HG03159 (cell line): ENCODE measurements at regions not wholly inside any gene's neighbourhood (a gene's known extent, or its start where the extent isn't known, plus 50 kb on each side); places are given as distances from the start of the nearest gene placed in this dataset.

Experiments
- ATAC-seq: cut with Tn5 transposase; IDR thresholded peaks from one replicate; pipeline ENCODE4 v1.9.1; 2021; ENCODE audit warnings: mild to moderate bottlenecking, moderate library complexity; ENCODE audit not compliant: unreplicated experiment

DNA sequence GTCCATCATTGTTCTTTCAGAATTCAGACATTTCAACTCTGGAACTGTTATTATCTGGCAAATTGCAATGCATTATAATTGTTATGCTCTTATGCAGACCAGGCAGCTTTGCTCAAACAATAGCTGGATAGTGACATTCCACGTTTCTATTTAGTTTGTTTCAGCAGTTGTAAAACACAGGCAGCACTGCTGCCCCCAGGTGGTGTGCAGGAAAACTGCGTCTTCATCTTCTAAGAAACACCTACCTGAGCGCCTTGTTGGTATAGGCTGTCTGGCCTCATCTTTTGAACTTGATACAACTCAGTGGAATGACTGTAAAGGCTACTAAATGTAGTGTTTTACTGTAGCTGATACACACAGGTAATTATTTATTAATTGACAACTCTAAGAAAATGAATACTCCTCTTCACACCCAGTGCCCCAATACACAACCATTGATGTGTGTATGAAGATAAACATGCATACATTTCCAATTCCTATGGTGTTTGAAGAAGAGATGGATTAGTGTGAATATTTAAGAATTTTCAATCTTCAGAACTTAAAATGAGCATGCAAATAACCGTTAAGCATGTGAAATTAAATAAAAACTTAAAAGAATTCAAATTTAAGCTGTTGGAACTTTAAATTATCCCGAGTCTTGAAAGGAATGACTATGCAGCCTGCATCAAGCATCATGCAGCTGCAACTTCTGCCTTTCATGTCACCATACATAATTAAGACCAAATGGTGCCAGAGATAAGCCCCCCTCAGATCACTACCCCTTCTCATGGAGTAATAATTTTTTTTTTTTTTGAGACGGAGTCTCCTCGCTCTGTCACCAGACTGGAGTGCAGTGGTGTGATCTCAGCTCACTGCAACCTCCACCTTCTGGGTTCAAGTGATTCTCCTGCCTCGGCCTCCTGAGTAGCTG is 85.6 kb downstream of the CD8B2 start:
- no peak for ATAC-seq

DNA sequence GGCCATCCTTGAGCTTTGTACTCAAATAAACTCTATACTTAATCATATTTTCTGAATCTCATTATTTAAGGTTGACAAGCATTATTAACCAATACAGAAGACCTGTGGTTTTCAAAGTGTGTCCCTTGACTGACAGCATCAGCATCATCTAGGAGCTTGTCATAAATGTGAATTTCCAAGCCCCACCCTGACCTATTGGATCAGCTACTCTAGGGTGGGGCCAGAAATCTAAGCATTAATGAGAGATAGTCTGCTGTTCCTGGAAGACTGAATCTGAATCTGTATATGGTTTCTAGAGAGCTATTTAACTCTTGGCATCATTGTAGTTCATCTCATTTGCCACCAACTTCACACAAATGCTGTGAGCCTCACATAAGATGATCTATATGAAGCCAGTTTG is 86.6 kb downstream of the CD8B2 start:
- no peak for ATAC-seq

DNA sequence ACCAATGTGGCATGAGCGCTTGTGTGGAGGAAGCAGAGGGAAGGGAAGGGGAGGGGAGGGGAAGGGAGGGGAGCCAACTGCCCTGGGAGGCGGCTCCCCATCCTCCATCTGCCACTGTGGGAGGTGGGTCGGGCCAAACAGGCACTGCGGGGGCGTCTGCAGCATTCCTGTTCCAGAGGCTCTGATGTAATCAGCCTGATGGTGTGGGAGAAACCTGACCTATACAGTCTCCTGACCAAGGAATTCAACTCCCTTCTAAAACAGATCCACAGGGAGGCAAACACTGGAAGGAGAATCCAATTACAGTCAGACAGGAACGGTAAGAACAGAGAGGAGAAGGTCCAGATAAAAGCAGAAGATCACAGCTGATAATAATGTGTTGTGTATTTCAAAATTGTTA is 88.8 kb downstream of the CD8B2 start:
- ATAC-seq: no peak

DNA sequence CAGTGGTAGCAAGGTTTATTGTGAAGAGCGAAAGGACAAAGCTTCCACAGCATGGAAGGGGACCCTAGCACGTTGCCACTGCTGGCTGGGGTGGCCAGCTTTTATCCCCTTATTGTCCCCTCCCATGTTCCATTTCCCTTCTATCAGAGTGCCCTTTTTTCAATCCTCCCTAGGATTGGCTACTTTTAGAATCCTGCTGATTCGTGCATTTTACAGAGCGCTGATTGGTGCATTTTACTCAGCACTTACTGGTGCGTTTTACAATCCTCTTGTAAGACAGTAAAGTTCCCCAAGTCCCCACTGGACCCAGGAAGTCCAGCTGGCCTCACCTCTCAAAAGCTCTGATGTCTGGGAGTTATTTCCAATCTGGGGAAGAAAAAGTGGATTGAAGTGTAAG is 90.1 kb downstream of the CD8B2 start:
- no peak for ATAC-seq

DNA sequence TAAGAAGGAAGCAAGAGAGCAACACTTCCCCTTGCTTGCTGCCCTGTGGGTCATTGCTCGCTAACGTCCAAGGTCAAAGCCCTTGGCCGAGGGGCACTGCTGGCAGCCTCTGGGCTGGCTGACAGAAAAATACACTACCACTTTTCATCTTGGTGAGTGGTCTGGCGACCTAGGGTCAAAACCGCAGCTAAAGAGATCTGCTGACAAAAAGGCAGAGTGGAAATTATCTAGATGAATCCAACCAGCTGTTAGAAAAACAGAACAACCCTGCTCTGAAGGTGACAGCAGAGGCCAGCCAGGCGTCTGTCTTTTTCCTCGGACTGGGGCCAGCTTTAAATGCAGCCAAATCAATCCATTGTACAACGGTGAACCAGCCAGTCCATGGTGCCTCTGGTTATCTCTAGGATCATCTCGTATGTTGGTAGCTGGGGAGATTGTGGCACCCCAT is 92.6 kb downstream of the CD8B2 start:
- ATAC-seq: no peak

DNA sequence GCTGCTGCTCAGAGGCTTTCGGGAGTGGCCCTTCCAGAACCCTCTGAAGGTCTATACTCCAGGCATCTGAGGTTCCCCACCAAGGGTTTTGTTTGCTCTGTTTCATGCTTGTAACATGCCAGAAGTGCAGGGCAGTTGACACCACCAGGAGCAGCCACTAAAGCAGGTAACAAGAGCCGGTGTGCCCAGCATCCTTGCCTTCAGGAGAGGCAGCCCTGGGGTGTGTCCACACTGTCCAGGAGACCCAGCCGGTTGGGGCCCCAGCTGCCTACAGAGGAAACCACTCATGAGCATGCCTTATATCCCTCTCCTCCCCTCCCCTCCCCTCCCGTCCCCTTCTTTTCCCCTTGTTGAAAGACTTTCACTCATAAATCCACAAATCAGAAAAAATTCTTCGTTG is 93.1 kb downstream of the CD8B2 start:
- no peak for ATAC-seq

DNA sequence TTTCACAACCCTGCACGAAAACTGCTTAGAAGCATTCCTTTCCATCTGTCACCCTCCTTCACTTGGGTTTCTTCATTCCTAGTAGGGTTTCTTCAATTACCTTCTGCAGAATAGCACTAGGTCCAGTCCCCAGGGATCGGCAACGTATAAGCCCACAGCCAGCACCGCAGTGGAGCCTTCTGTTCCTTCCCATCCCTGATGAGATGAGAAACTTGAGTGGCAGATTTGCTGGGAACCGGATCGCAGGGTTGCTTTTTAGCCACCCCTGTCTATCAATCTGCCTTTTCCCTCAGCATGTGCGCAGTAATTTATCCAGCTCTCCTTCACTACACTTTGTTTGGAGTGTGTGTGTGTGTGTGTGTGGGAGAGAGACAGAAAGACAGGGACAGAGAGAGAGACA is 94.2 kb downstream of the CD8B2 start:
- no peak for ATAC-seq

DNA sequence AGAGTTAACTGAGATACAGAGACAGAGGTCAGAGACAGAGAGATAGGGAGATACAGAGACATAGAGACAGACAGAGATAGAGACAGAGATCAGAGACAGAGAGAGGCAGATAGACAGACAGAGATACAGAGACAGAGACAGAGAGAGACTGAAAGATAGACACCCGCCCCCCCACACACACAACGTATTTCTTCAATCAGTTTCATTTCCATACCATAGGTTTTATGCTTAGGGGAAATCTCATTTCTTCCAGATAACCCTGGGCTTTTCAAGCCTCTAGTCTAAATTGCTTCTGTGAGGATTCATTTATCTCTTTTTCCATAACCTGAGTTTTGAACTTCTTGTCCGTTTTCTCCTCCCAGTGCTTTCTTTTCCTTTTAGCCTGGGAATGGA is 94.6 kb downstream of the CD8B2 start:
- peak; percentile 23 for ATAC-seq

DNA sequence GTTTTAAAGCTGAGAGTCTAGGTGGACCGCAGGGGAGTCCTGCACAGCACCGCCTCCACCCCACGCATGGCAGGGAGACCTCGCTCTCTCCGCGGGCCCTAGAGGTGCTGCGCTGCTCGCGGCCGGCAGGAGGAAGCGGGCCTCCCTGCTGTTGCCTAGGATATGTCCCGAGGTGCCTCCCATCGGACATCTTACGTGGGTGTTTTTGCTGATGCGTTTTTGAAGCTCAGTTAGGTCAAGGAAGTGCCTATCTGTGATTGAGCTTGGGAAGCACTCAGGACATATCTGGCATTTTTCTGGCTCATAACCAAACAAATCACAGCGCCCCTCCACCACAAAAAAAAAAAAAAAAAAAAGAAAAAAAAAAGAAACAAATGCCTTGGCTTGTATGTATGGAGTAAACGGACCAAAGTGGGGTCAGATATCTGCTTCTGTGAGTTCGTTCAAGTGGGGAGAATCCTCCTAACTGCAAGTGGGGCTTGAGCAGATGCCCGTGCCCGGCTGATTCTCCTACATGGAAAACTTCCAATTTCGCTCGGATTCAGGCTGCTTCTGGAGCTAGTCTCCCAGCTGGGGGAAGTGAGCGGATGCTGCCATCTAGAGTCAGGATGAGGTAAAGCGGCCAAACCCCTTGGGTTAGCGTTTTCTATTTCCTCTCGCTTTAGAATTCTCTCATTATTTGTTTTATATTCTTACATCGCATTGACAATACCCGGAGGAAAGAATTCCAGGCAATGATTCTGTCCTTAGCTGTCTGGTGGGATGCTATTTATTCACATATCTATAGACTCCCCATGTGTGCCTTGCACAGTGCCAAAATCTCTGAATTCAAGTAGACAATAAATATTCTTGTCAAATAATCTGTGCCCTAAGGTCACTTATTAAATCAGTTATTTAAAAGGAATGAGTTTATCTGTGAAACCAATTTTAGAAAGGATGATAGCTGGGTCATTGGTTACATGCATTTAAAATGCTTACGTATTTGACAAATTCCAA is 95.3 kb downstream of the CD8B2 start:
- ATAC-seq: peak; percentile 74

DNA sequence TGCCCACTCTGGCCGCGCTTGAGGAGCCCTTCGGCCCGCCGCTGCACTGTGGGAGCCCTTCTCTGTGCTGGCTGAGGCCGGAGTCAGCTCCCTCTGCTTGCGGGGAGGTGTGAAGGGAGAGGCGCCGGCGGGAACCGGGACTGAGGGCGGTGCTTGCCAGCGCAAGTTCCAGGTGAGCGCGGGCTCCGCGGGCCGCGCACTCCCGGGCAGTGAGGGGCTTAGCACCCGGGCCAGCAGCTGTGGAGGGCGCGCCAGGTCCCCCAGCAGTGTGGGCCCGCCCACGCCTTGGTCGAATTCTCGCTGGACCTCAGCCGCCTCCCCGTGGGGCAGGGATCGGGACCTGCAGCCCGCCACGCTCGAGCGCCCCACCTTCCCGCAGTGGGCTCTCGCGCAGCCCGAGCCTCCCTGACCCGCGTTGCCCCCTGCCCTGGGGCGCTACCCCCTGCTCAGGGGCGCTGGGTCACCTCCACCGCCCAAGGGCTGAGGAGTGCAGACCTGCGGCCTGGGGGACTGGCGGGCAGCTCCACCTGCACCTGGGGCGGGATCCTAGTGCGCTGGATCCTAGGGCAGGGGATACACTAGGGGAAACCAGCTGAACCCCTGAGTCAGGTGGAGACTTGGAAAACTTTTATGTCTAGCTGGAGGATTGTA is 97.3 kb downstream of the CD8B2 start:
- ATAC-seq: no peak

DNA sequence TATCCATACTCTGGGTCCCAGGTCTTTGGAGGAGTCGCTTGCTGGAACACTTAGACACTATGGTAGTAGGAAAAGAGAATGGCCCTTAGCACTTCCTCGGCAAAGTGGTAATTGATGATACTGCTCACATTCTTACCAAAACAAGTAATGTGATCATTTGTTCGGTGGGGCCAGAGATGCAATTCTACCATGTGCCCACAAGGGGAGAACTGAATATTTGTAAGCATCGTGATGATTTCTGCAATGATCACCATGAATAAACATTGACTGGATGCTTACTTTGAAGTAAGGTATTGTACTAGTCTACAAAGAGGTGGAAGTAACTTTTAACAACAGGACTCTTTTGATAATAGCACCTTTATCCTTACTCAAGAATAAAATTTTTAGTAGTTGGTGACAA is 109.7 kb downstream of the CD8B2 start:
- peak; percentile 57 for ATAC-seq

DNA sequence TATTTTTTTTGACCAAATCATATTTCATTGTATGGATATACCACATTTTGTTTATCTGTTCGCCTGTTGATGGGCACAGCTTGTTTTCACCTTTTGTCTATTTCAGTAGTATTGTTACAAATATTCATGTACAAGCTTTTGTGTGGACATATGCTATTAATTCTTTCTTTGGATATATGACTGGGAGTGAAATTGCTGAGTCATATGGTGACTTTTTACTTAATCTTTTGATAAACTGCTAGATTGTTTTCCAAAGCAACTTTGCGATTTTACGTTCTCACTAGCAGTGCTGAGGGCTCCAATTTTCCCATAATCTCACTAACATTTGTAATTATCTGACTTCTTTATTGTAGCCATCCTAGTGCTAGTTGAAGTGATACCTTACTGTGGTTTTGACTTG is 112.4 kb downstream of the CD8B2 start:
- ATAC-seq: no peak

DNA sequence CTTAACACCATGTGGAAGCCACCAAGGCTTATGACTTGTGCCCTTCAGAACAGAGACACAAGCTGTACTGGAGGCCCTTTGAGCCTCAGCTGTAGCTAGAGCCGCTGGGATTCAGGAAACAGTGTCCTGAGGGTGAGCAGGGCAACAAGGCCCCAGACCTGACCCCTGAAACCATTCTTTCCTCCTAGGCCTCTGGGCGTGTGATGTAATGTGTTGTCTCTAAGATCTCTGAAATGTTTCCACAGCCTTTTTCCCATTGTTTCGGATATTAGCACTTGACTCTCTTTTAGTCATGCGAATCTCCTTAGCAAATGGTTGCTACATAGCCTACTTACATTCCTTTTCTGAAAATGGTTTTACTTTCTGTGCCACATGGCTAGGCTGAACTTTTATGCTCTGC is 114.9 kb downstream of the CD8B2 start:
- ATAC-seq: no peak

DNA sequence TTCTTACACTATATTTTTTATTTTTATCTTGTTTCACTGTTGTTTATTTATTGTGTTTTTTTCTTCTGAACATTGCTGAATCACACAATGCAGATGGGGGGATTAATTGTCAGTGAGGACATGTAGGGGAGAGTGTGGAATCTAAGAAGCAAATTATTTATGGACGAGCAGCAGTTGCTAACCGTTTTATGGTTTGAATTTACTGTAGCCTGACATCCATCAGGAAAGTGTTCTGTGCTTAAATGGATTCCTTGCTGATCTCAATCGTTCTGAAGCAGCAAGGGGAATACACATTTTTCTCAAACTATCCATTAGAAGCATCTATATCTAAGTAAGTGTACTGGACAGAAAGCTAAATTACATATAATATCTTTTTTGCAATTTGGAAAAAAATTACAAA is 119.5 kb downstream of the CD8B2 start:
- no peak for ATAC-seq

DNA sequence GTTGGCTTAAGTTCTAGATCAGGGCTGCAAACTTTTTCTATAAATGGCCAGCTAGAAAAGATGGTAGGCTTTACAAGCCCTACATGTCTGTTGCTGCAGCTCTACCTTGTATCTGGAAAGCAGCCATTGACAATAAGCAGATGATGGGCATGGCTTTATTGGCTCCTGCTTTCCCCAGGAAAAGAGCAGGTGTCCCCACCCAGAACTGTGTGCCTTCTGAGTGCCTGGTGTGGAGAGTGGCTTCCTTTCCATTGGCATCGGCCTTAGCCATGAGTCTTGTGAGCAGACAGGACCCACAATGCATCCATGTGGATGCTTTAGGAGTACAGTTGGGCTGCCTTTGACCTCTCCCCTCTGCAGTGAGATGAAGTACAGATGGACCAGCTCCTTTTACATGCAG is 120.2 kb downstream of the CD8B2 start:
- ATAC-seq: no peak

DNA sequence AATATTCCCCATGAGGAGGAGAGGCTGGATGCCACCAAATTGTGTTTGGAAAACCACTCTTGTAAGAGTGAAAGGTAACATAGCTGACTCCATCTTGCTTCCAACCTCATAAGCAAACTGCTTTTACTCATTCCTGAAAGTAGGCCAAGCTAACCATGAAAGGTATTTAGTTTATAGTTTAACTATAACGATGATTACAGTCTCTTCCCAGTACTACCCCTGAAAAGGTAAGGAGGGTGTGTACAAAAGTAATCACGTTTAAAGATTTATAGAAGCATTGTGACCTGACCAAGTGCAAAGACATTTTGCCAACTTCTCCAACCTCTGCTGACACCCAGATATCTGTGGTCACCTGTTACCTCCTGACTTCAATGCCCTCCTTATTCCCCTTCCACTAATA is 122.6 kb downstream of the CD8B2 start:
- ATAC-seq: no peak

DNA sequence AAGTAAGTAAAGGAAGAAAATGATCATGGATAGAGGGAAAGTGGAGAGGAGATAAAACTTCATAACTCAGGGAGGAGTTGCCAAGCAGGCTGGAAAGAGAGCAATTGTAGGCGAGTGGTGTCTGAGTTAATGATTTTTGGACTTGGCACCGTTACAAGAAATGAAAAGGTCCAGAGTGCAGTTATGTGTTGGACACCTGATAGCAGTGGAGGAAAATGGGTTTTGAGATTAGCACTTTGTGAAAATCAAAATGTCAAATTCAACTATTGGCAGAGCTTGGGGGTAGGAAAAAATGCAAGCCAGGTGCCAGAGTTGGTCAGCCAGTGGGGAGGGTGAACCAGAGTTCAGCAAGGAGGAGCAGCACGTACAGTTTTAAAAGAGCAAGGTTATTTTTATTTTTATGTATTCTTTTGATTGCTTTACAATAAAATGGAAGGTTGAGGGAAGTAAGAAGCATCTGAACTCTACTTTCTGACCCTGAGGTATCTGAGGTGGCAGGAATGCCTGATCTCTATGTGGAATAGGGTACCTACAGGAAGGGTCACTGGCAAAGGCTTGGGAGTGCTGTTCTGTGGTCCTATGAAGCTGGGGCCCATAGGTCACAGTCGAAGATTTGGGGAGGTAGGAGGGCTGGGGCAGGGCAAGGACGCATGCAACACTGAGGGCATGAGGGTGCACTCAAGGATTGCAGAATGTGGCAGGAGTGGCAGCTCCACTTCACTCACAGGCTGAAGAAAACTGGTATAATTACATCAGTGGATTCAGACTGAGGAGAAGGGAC is 127.5 kb downstream of the CD8B2 start:
- no peak for ATAC-seq

DNA sequence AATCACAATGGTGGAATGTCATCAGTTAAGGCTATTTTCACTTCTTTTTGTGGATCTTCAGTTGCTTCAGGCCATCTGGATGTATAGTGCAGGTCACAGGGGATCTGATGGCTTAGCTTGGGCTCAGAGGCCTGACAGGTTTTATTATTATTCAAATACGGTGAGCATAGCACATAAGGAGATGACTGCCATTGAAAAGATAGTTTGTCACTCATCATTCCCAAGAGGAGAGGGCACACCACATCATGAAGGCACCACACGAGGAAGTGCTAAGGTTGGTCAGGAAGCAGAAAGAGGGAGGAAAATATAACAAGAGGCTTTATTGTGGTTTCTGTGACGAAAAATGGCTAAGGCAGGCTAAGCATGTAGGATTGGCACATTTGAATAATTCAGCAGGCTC is 131.4 kb downstream of the CD8B2 start:
- ATAC-seq: no peak

DNA sequence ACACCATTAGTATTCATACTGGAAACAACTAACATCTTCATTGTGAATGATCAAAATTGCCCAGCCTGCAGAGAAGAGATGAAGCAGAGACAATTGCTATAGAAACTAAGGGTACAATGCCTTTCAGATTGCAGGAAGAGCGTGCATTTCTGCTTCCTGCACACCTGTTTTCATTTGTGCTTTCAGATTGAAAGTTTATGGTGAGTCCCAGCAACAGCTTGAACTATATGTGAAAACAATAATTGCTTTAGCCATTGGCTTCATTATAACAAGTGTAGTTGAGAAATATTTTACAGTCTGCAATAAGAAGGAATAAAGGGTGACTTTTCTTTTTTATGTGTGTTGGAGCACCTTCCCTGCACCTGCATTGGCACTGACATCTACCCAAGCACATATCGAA is 136.3 kb downstream of the CD8B2 start:
- ATAC-seq: no peak

DNA sequence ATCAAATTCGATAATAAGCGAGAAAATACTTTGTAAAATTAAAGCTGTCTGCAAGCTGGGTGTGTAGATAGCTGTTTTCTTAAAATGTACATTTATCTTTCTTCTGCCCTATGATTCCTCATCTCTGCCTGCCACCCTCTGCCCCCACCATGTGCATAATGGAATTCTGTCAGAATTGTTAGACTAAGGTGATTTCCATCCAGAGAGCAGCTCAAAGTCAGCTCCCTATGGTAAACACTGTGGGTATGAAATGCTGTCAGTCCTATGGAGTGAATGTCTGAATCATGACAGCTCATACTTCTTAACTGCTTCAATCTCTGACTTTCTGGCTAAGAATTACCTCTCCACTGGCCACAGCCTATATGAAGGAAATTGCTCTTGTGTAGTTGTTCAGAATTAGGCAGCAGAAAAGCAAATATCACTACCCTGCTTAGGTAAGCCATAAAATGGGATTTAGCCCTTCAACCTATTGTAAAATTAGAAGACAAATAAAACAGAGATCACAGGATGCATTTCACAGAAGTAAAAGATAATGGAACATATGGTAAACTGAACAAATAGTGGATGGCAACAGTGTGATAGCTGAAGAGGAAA is 137.7 kb downstream of the CD8B2 start:
- no peak for ATAC-seq
